Mesenchymal stem cell (in vitro differentiated cells and primary cell): ENCODE measurements at regions not wholly inside any gene's neighbourhood (a gene's known extent, or its start where the extent isn't known, plus 50 kb on each side); places are given as distances from the start of the nearest gene placed in this dataset.
"Not testable (repeated sequence)": the region's sequence is repeated elsewhere in the genome, so short reads cannot be mapped to it uniquely, and the experiment has no call there.

ENCODE experiments used
- DNase-seq: peaks from one replicate; pipeline ENCODE4 v3.0.0-alpha.2; 2013
- H2AFZ ChIP-seq: one replicate; pipeline ENCODE4 v1.6.1; 2013; ENCODE audit warnings: low read depth, mild to moderate bottlenecking, control low read depth, inconsistent platforms, low read length, moderate library complexity
- H2AK5ac ChIP-seq: 2 replicates; pipeline ENCODE4 v1.6.1; 2013; ENCODE audit warnings: low read length, moderate library complexity, mild to moderate bottlenecking, inconsistent platforms; ENCODE audit not compliant: severe bottlenecking
- H2BK120ac ChIP-seq: one replicate; pipeline ENCODE4 v1.6.1; 2013; ENCODE audit warnings: low read depth, mild to moderate bottlenecking, inconsistent platforms, low read length, moderate library complexity
- H2BK12ac ChIP-seq, 2 experiments: one replicate each; pipeline ENCODE4 v1.6.1; 2013; ENCODE audit warnings: inconsistent platforms in 2 of 2, low read length in 2 of 2, mild to moderate bottlenecking in 2 of 2, moderate library complexity in 2 of 2, control low read depth in 1 of 2
- H2BK15ac ChIP-seq: one replicate; pipeline ENCODE4 v1.6.1; 2013; ENCODE audit warnings: mild to moderate bottlenecking, low read depth, inconsistent platforms; ENCODE audit not compliant: poor library complexity, severe bottlenecking
- H2BK5ac ChIP-seq: 2 replicates; pipeline ENCODE4 v1.6.1; 2013; ENCODE audit warnings: low read depth, mild to moderate bottlenecking, low read length, control low read depth, inconsistent platforms; ENCODE audit not compliant: poor library complexity, severe bottlenecking
- H3K14ac ChIP-seq, 2 experiments: one replicate each; pipeline ENCODE4 v1.6.1; 2013; ENCODE audit warnings: inconsistent platforms in 2 of 2, low read length in 2 of 2, control low read depth in 1 of 2, mild to moderate bottlenecking in 1 of 2, moderate library complexity in 1 of 2
- H3K18ac ChIP-seq, 2 experiments: one replicate each; pipeline ENCODE4 v1.6.1; 2013; ENCODE audit warnings: inconsistent platforms in 2 of 2, low read length in 2 of 2, control low read depth in 1 of 2, low read depth in 1 of 2, mild to moderate bottlenecking in 1 of 2
- H3K23ac ChIP-seq, 2 experiments: one replicate each; pipeline ENCODE4 v1.6.1; 2013; ENCODE audit warnings: inconsistent platforms in 2 of 2, low read length in 2 of 2, mild to moderate bottlenecking in 2 of 2, moderate library complexity in 2 of 2, control low read depth in 1 of 2
- H3K27ac ChIP-seq: 2 replicates; pipeline ENCODE4 v1.5.1; 2013; ENCODE audit warnings: mild to moderate bottlenecking, moderate library complexity, low read length, control low read depth, inconsistent platforms; ENCODE audit not compliant: poor library complexity, severe bottlenecking
- H3K27me3 ChIP-seq, 2 experiments: 2 replicates each; pipeline versions ENCODE4 v1.6.1 to v1.7.0; 2013; ENCODE audit warnings: low read length in 2 of 2, mild to moderate bottlenecking in 2 of 2, moderate library complexity in 2 of 2, control low read depth in 1 of 2, inconsistent platforms in 1 of 2; ENCODE audit not compliant: control insufficient read depth in 1 of 2, insufficient read depth in 1 of 2
- H3K36me3 ChIP-seq, 2 experiments: 2 replicates each; pipeline versions ENCODE4 v1.6.1 to v1.7.0; 2013; ENCODE audit warnings: low read length in 2 of 2, control low read depth in 1 of 2, inconsistent platforms in 1 of 2, low read depth in 1 of 2, mild to moderate bottlenecking in 1 of 2; ENCODE audit not compliant: insufficient read depth in 2 of 2, control insufficient read depth in 1 of 2
- H3K4ac ChIP-seq, 2 experiments: one replicate each; pipeline ENCODE4 v1.6.1; 2013; ENCODE audit warnings: inconsistent platforms in 2 of 2, low read length in 2 of 2, mild to moderate bottlenecking in 2 of 2, moderate library complexity in 2 of 2, control low read depth in 1 of 2, low read depth in 1 of 2
- H3K4me1 ChIP-seq: 2 replicates; pipeline ENCODE4 v1.6.1; 2013; ENCODE audit warnings: low read depth, low read length, control low read depth; ENCODE audit not compliant: control insufficient read depth, insufficient read depth
- H3K4me2 ChIP-seq: 2 replicates; pipeline ENCODE4 v1.6.1; 2013; ENCODE audit warnings: low read length, mild to moderate bottlenecking, inconsistent platforms; ENCODE audit not compliant: poor library complexity, severe bottlenecking
- H3K4me3 ChIP-seq, 2 experiments: 2 replicates each; pipeline versions ENCODE4 v1.5.1 to v1.7.0; 2013; ENCODE audit warnings: low read length in 2 of 2, mild to moderate bottlenecking in 2 of 2, control low read depth in 1 of 2, low read depth in 1 of 2; ENCODE audit not compliant: insufficient read depth in 1 of 2
- H3K79me1 ChIP-seq: replicated peaks from 2 replicates; pipeline ENCODE4 v1.6.1; 2013; ENCODE audit warnings: mild to moderate bottlenecking, control low read depth, low read length, inconsistent platforms; ENCODE audit not compliant: poor library complexity, severe bottlenecking
- H3K9ac ChIP-seq: 2 replicates; pipeline ENCODE4 v1.7.0; 2013; ENCODE audit warnings: mild to moderate bottlenecking, low read length, moderate library complexity
- H3K9me3 ChIP-seq: 2 replicates; pipeline ENCODE4 v1.7.0; 2013; ENCODE audit warnings: mild to moderate bottlenecking, low read length; ENCODE audit not compliant: control insufficient read depth
- H4K8ac ChIP-seq: one replicate; pipeline ENCODE4 v1.6.1; 2013; ENCODE audit warnings: inconsistent platforms, mild to moderate bottlenecking, low read length, moderate library complexity
- H4K91ac ChIP-seq: one replicate; pipeline ENCODE4 v1.6.1; 2013; ENCODE audit warnings: mild to moderate bottlenecking, low read length, inconsistent platforms
- WGBS: methylation state at CpG from one replicate; pipeline ENCODE4 v1.1.7; 2013; ENCODE audit warnings: mixed read lengths; 5-methylcytosine and 5-hydroxymethylcytosine counted together

DNA sequence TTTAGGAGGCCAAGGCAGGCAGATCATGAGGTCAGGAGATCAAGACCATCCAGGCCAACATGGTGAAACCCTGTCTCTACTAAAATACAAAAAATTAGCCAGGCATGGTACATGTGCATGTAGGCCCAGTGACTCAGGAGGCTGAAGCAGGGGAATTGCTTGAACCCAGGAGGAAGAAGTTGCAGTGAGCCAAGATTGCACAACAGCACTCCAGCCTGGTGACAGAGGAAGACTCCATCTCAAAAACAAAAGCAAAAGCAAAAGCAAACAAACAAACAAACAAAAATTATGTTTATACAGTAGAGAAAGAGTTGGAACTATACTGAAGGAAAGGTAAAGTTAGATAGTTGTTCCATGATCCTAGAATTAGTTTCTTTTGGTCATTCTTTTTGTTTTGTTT lies 564.9 kb upstream of the GRID2 start:
- not testable (repeated sequence) for H3K14ac ChIP-seq, H3K4ac ChIP-seq, H2BK120ac ChIP-seq, H3K23ac ChIP-seq, H2BK15ac ChIP-seq, H3K18ac ChIP-seq, H3K4me3 ChIP-seq, H3K4me2 ChIP-seq, H2AK5ac ChIP-seq, DNase-seq, H3K27ac ChIP-seq, H2BK12ac ChIP-seq, H3K79me1 ChIP-seq, H3K27me3 ChIP-seq, H4K8ac ChIP-seq, H3K9ac ChIP-seq, H2BK5ac ChIP-seq, H3K36me3 ChIP-seq, H3K4me1 ChIP-seq, H2AFZ ChIP-seq, H3K9me3 ChIP-seq, H4K91ac ChIP-seq

DNA sequence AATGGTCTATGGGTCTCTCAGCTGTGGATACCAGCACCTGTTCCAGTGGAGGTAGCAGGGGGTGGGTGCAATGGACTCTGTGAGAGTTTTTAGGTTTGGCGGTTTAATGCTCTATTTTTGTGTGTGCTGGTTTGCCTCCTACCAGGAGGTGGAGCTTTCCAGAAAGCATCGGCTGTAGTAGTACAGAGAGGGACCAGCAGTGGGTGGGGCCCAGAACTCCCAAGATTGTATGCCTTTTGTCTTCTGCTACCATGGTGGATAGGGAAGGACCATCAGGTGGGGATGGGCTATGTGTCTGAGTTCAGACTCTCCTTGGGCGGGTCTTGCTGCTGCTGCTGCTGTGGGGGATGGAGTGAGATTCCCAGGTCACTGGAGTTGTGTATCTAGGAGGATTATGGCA lies 557.2 kb upstream of the GRID2 start:
- H3K14ac ChIP-seq = no peak overlapping the region
- no peak overlapping the region for H3K4me2 ChIP-seq
- H3K36me3 ChIP-seq = no peaks in the 10 kb centered on the region
- H3K18ac ChIP-seq = no peak overlapping the region
- H3K79me1 ChIP-seq = no peaks in the 10 kb centered on the region
- H3K9ac ChIP-seq = no peak overlapping the region
- 66% methylated on average over 3 of the region's 3 CpGs for WGBS
- no peak overlapping the region for H2BK120ac ChIP-seq
- H2AFZ ChIP-seq = no peak overlapping the region
- H3K27ac ChIP-seq = no peak overlapping the region
- no peaks in the 10 kb centered on the region for H3K4me1 ChIP-seq
- H2AK5ac ChIP-seq = no peak overlapping the region
- H2BK12ac ChIP-seq = no peak overlapping the region
- no peaks in the 10 kb centered on the region for H3K9me3 ChIP-seq
- H4K91ac ChIP-seq = no peak overlapping the region
- H3K4ac ChIP-seq = no peak overlapping the region
- H2BK15ac ChIP-seq = no peak overlapping the region
- H4K8ac ChIP-seq = no peak overlapping the region
- no peak overlapping the region for H3K4me3 ChIP-seq
- no peak for DNase-seq
- H3K23ac ChIP-seq = no peak overlapping the region
- no peaks in the 10 kb centered on the region for H3K27me3 ChIP-seq
- no peak overlapping the region for H2BK5ac ChIP-seq

DNA sequence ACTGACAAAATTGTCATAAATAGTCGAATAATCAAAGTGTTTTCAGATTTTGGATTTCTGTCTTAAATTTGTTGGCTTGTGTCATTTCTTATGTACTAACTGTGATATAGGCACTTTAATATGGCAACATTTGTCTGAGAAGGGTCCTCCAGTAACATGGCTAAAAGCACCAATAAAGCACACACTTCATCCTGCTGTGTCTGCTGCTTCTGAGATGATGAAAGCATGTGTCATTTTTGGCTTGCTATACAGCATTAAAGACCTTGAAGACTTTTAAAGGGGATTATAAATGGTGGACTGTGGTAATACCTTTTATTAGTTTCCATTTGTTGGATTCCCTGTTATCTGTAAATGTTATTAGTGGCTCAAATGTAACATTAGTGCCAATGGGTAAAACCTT lies 551.8 kb upstream of the GRID2 start:
- DNase-seq = no peak
- no peak overlapping the region for H3K9ac ChIP-seq

DNA sequence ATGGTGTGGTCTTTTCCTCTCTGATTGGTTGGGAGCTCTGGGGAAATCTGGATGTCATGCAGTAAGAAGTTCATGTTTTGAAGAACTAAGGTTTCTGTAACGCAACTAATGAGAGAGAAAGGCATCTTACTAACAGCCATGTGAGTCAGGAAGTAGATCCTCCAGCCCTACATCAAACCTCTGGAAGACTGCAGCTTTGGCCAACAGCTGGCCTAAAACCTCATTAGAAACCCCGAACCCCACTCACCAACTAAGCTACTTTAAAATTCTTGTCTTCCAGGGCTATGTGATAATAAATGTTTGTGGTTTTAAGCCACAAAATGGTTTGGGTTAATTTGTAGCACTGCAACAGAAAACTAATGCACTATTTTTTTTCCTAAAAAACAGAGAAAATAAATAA lies 549.0 kb upstream of the GRID2 start:
- H3K4me1 ChIP-seq = no peaks in the 10 kb centered on the region
- no peak overlapping the region for H2BK5ac ChIP-seq
- no peak overlapping the region for H3K14ac ChIP-seq
- no peak overlapping the region for H2BK12ac ChIP-seq
- DNase-seq = no peak
- no peak overlapping the region for H3K18ac ChIP-seq
- H3K4me3 ChIP-seq = no peak overlapping the region
- H3K79me1 ChIP-seq = no peaks in the 10 kb centered on the region
- H2AFZ ChIP-seq = no peak overlapping the region
- no peak overlapping the region for H3K4ac ChIP-seq
- H3K27me3 ChIP-seq = no peaks in the 10 kb centered on the region
- no peaks in the 10 kb centered on the region for H3K9me3 ChIP-seq
- H4K91ac ChIP-seq = no peak overlapping the region
- H3K23ac ChIP-seq = no peak overlapping the region
- no peak overlapping the region for H3K4me2 ChIP-seq
- no peak overlapping the region for H2BK15ac ChIP-seq
- no CpG with 5 or more reads among the region's 2 CpGs for WGBS
- H3K27ac ChIP-seq = no peak overlapping the region
- H3K9ac ChIP-seq = no peak overlapping the region
- H2AK5ac ChIP-seq = no peak overlapping the region
- no peak overlapping the region for H4K8ac ChIP-seq
- H3K36me3 ChIP-seq = no peaks in the 10 kb centered on the region
- no peak overlapping the region for H2BK120ac ChIP-seq

More for the DNA sequence above, 551.8 kb upstream of the GRID2 start:
- H2BK5ac ChIP-seq = no peak overlapping the region
- no peak overlapping the region for H3K14ac ChIP-seq
- H3K4me1 ChIP-seq = no peaks in the 10 kb centered on the region
- H2BK15ac ChIP-seq = no peak overlapping the region
- no peak overlapping the region for H3K4me3 ChIP-seq
- no peak overlapping the region for H3K27ac ChIP-seq
- no peak overlapping the region for H2AK5ac ChIP-seq
- no peak overlapping the region for H4K8ac ChIP-seq
- H2BK12ac ChIP-seq = no peak overlapping the region
- no peak overlapping the region for H2AFZ ChIP-seq
- H3K4ac ChIP-seq = no peak overlapping the region
- H2BK120ac ChIP-seq = no peak overlapping the region
- H4K91ac ChIP-seq = no peak overlapping the region
- H3K9me3 ChIP-seq = no peaks in the 10 kb centered on the region
- no peaks in the 10 kb centered on the region for H3K27me3 ChIP-seq
- no peaks in the 10 kb centered on the region for H3K79me1 ChIP-seq
- H3K18ac ChIP-seq = no peak overlapping the region
- H3K36me3 ChIP-seq = no peaks in the 10 kb centered on the region
- no peak overlapping the region for H3K4me2 ChIP-seq
- no CpG with 5 or more reads among the region's 1 CpG for WGBS
- no peak overlapping the region for H3K23ac ChIP-seq
